ENCODE measurements at regions not wholly inside any gene's neighbourhood (a gene's known extent, or its start where the extent isn't known, plus 50 kb on each side); places are given as distances from the start of the nearest gene placed in this dataset.

DNA sequence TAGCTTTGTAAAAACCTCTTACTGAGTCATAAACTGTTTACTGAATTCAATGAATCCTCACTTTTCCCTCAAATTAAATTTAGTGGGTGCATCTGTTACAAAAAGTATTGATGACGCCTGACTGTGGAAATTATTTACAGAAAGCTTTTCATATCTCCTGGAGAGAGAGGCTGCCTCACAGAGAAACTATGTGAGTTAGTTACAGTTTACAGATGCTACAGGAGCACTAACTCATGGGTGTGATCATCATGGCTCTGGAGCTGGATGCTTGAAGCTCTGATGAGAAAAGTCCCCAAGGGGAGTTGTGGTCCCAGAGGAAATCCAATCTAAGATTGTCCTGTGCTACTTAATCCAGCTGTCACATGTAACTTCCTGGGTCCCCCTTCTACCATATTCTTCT is 590.8 kb downstream of the LMO7 start:
- no peak for TF ChIP-seq GATA2 (IDR thresholded peaks at IDR 0.05; ENCODE audit: low read depth, low read length)
- TF ChIP-seq GATA3 (IDR thresholded peaks at IDR 0.05; ENCODE audit: low read depth, low read length) = no peak
